Mesendoderm (in vitro differentiated cells): ENCODE measurements at regions not wholly inside any gene's neighbourhood (a gene's known extent, or its start where the extent isn't known, plus 50 kb on each side); places are given as distances from the start of the nearest gene placed in this dataset.

Experiments used
- DNase-seq: peaks from one replicate; pipeline ENCODE4 v3.0.0; 2013
- H2AK5ac ChIP-seq: 2 replicates; pipeline ENCODE4 v1.6.1; 2013; ENCODE audit warnings: low read length, inconsistent platforms
- H2BK120ac ChIP-seq: 2 replicates; pipeline ENCODE4 v1.6.1; 2013; ENCODE audit warnings: low read depth, mild to moderate bottlenecking, low read length, moderate library complexity, mixed read lengths
- H2BK15ac ChIP-seq: replicated peaks from 2 replicates; pipeline ENCODE4 v1.6.1; 2013; ENCODE audit warnings: low read depth, mild to moderate bottlenecking, moderate library complexity
- H2BK5ac ChIP-seq: 2 replicates; pipeline ENCODE4 v1.6.1; 2013; ENCODE audit warnings: low read length, inconsistent platforms
- H3K18ac ChIP-seq: 2 replicates; pipeline ENCODE4 v1.6.1; 2013; ENCODE audit warnings: mild to moderate bottlenecking, low read length, mixed read lengths
- H3K23ac ChIP-seq: one replicate; pipeline ENCODE4 v1.6.1; 2013; ENCODE audit warnings: low read length
- H3K27ac ChIP-seq: 2 replicates; pipeline ENCODE4 v1.5.1; 2013; ENCODE audit warnings: low read depth, mild to moderate bottlenecking, inconsistent platforms, low read length, moderate library complexity
- H3K27me3 ChIP-seq: 2 replicates; pipeline ENCODE4 v1.6.1; 2013; ENCODE audit warnings: low read length, control low read depth, mild to moderate bottlenecking, inconsistent platforms; ENCODE audit not compliant: insufficient read depth, poor library complexity
- H3K36me3 ChIP-seq: 2 replicates; pipeline ENCODE4 v1.6.1; 2013; ENCODE audit warnings: low read length, inconsistent platforms; ENCODE audit not compliant: control insufficient read depth, insufficient read depth
- H3K4ac ChIP-seq: one replicate; pipeline ENCODE4 v1.6.1; 2013; ENCODE audit warnings: low read depth, mild to moderate bottlenecking, low read length, moderate library complexity
- H3K4me1 ChIP-seq: 2 replicates; pipeline ENCODE4 v1.6.1; 2013; ENCODE audit warnings: low read depth, low read length, inconsistent platforms; ENCODE audit not compliant: control insufficient read depth
- H3K4me2 ChIP-seq: 2 replicates; pipeline ENCODE4 v1.6.1; 2013; ENCODE audit warnings: low read length
- H3K4me3 ChIP-seq: 2 replicates; pipeline ENCODE4 v1.5.1; 2013; ENCODE audit warnings: mild to moderate bottlenecking, low read length
- H3K56ac ChIP-seq: one replicate; pipeline ENCODE4 v1.6.1; 2013; ENCODE audit warnings: low read length
- H3K79me1 ChIP-seq: 2 replicates; pipeline ENCODE4 v1.6.1; 2013; ENCODE audit warnings: low read length, inconsistent platforms
- H3K79me2 ChIP-seq: 2 replicates; pipeline ENCODE4 v1.6.1; 2013; ENCODE audit warnings: mild to moderate bottlenecking, low read length; ENCODE audit not compliant: control insufficient read depth, insufficient read depth
- H3K9ac ChIP-seq: 2 replicates; pipeline ENCODE4 v1.6.1; 2013; ENCODE audit warnings: low read length, inconsistent platforms
- H4K5ac ChIP-seq: one replicate; pipeline ENCODE4 v1.6.1; 2013; ENCODE audit warnings: low read length
- H4K8ac ChIP-seq: one replicate; pipeline ENCODE4 v1.6.1; 2013; ENCODE audit warnings: low read depth, mild to moderate bottlenecking, control low read depth, low read length, moderate library complexity
- WGBS: extraction: QIAGEN DNeasy Blood & Tissue Kit; methylation state at CpG from one replicate; pipeline ENCODE4 v1.1.7; 2013; ENCODE audit warnings: low lambda C conversion rate, missing lambda C conversion rate; ENCODE audit not compliant: insufficient coverage; ENCODE audit errors: extremely low coverage; 5-methylcytosine and 5-hydroxymethylcytosine counted together

- no peak overlapping the region for H3K4ac ChIP-seq
- no peaks in the 10 kb centered on the region for H3K4me1 ChIP-seq
- H3K36me3 ChIP-seq, result no peaks in the 10 kb centered on the region
- H3K27me3 ChIP-seq, result no peaks in the 10 kb centered on the region
- H3K4me3 ChIP-seq, result no peak overlapping the region
- H3K79me2 ChIP-seq, result no peaks in the 10 kb centered on the region
- H4K5ac ChIP-seq, result no peak overlapping the region
- no peak overlapping the region for H3K4me2 ChIP-seq
- no peak overlapping the region for H2BK120ac ChIP-seq
- H2BK15ac ChIP-seq, result no peak overlapping the region
- no peak overlapping the region for H4K8ac ChIP-seq
- no peak overlapping the region for H3K9ac ChIP-seq
- no peak overlapping the region for H3K18ac ChIP-seq
- no peak overlapping the region for H2AK5ac ChIP-seq
- H3K79me1 ChIP-seq, result no peaks in the 10 kb centered on the region
- no peak overlapping the region for H3K23ac ChIP-seq
- DNase-seq, result no peak
- H3K56ac ChIP-seq, result no peak overlapping the region
- WGBS, result no CpG with 5 or more reads among the region's 6 CpGs
- no peak overlapping the region for H2BK5ac ChIP-seq
- H3K27ac ChIP-seq, result no peak overlapping the region
Observed at GRCh38 chr4:189409158-189409557, 531.5 kb upstream of the FRG1 start.

DNA sequence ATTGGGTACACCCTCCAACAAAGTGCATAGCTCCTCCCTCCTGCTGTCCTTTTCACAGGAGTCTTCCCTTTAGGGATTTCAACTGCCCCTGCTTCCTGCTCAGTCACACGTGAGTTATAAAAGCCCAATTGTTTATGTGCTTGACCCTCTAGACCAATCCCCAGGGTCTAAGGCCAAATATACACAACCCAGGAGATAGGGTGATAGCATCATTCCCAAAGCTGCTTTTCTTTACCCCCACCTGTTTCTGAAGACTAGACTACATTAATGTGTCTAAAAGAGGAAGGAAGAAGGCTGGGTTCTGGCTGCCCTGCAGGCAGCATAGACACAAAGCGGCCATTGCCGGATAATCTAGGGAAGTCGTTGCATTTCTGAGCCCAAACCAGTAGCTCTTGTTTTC is 526.7 kb upstream of the FRG1 start:
- Histone ChIP-seq H3K23ac (no peak overlapping the region), H3K4me1 (no peaks in the 10 kb centered on the region), H4K5ac (no peak overlapping the region), H3K56ac (no peak overlapping the region), H3K9ac (no peak overlapping the region), H2BK15ac (no peak overlapping the region), H2BK120ac (no peak overlapping the region), H3K4me2 (no peak overlapping the region), H3K79me1 (no peaks in the 10 kb centered on the region), H3K4me3 (no peak overlapping the region), H2AK5ac (no peak overlapping the region), H3K36me3 (no peaks in the 10 kb centered on the region), H4K8ac (no peak overlapping the region), H3K27me3 (no peaks in the 10 kb centered on the region), H3K4ac (no peak overlapping the region), H2BK5ac (no peak overlapping the region), H3K79me2 (no peaks in the 10 kb centered on the region), H3K27ac (no peak overlapping the region), H3K18ac (no peak overlapping the region)
- no peak for DNase-seq
- no CpG with 5 or more reads among the region's 4 CpGs for WGBS

- no peak for DNase-seq
- no peaks in the 10 kb centered on the region for H3K79me2 ChIP-seq
- H3K27me3 ChIP-seq, result no peaks in the 10 kb centered on the region
- H3K4ac ChIP-seq, result no peak overlapping the region
- no peak overlapping the region for H3K27ac ChIP-seq
- no peak overlapping the region for H4K8ac ChIP-seq
- no peak overlapping the region for H2BK5ac ChIP-seq
- H3K56ac ChIP-seq, result no peak overlapping the region
- H2BK120ac ChIP-seq, result no peak overlapping the region
- no peak overlapping the region for H3K23ac ChIP-seq
- no peaks in the 10 kb centered on the region for H3K4me1 ChIP-seq
- no peaks in the 10 kb centered on the region for H3K36me3 ChIP-seq
- H4K5ac ChIP-seq, result no peak overlapping the region
- no peaks in the 10 kb centered on the region for H3K79me1 ChIP-seq
- WGBS, result no CpG with 5 or more reads among the region's 10 CpGs
- no peak overlapping the region for H3K9ac ChIP-seq
- no peak overlapping the region for H2BK15ac ChIP-seq
- H3K4me3 ChIP-seq, result no peak overlapping the region
- no peak overlapping the region for H3K4me2 ChIP-seq
- no peak overlapping the region for H2AK5ac ChIP-seq
- H3K18ac ChIP-seq, result no peak overlapping the region
Observed at GRCh38 chr4:189420572-189420971, 520.1 kb upstream of the FRG1 start.

DNA sequence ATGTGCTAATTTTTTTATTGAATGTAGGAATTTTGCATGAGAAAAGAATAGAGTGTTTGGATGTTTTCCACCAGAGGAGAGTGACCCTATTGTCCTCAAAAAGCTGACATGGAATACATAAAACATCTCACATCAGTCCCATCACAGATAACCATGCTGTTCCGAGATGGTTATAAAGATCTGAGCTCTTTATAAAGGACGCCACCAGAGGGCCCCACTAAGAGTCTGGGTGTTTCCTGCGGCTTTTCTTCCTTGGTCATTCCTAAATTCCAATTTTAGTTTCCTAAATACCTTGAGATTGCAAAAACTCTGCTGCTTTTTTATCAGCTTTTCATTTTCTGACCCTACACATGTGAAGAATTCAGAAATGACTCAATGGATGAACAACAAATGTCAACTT is 504.5 kb upstream of the FRG1 start:
- Histone ChIP-seq H3K18ac (no peak overlapping the region), H4K8ac (no peak overlapping the region), H3K27ac (no peak overlapping the region), H3K4me2 (no peak overlapping the region), H3K4ac (no peak overlapping the region), H3K23ac (no peak overlapping the region), H3K56ac (no peak overlapping the region), H2AK5ac (no peak overlapping the region), H2BK5ac (no peak overlapping the region), H3K27me3 (no peaks in the 10 kb centered on the region), H4K5ac (no peak overlapping the region), H3K4me1 (no peaks in the 10 kb centered on the region), H3K36me3 (no peaks in the 10 kb centered on the region), H2BK15ac (no peak overlapping the region), H3K79me1 (no peaks in the 10 kb centered on the region), H2BK120ac (no peak overlapping the region), H3K4me3 (no peak overlapping the region), H3K9ac (no peak overlapping the region), H3K79me2 (no peaks in the 10 kb centered on the region)
- WGBS, result no CpG with 5 or more reads among the region's 3 CpGs
- peak; percentile 41 for DNase-seq

DNA sequence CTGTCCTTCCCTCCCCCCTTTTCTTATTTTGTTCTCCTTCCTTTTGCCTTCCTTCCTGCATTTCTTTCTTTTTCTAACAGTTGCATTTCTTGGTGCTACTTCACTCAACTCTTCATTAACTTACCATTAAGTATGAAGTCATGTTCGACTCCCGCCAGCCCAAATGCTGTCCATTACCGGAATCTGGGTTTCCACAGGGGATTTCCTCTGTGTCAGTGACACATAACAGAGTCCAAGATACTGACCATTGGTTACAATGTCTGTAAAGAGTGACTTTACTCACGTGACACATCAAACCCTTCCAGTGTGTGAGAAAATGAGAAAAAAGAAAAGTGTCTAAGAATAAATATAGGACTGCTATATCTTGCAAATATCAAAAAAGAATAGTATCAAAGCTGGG is 500.0 kb upstream of the FRG1 start:
- Histone ChIP-seq H3K79me2 (no peaks in the 10 kb centered on the region), H3K79me1 (no peaks in the 10 kb centered on the region), H3K9ac (no peak overlapping the region), H3K4me1 (no peaks in the 10 kb centered on the region), H3K23ac (no peak overlapping the region), H4K5ac (no peak overlapping the region), H3K27me3 (no peaks in the 10 kb centered on the region), H3K27ac (no peak overlapping the region), H3K4me2 (no peak overlapping the region), H2BK5ac (no peak overlapping the region), H2BK15ac (no peak overlapping the region), H3K36me3 (no peaks in the 10 kb centered on the region), H3K18ac (no peak overlapping the region), H2AK5ac (no peak overlapping the region), H4K8ac (no peak overlapping the region), H3K4me3 (no peak overlapping the region), H3K4ac (no peak overlapping the region), H2BK120ac (no peak overlapping the region), H3K56ac (no peak overlapping the region)
- no CpG with 5 or more reads among the region's 4 CpGs for WGBS
- DNase-seq, result no peak

GRCh38 chr4:189443341-189443740 is 497.3 kb upstream of the FRG1 start:
- Histone ChIP-seq H3K36me3 (no peaks in the 10 kb centered on the region), H3K4me3 (no peak overlapping the region), H2BK120ac (no peak overlapping the region), H3K9ac (no peak overlapping the region), H3K27ac (no peak overlapping the region), H2AK5ac (no peak overlapping the region), H2BK15ac (no peak overlapping the region), H3K56ac (no peak overlapping the region), H4K5ac (no peak overlapping the region), H3K4me2 (no peak overlapping the region), H3K4me1 (no peaks in the 10 kb centered on the region), H3K79me1 (no peaks in the 10 kb centered on the region), H3K18ac (no peak overlapping the region), H4K8ac (no peak overlapping the region), H2BK5ac (no peak overlapping the region), H3K79me2 (no peaks in the 10 kb centered on the region), H3K4ac (no peak overlapping the region), H3K27me3 (no peaks in the 10 kb centered on the region), H3K23ac (no peak overlapping the region)
- WGBS, result no CpG with 5 or more reads among the region's 6 CpGs
- no peak for DNase-seq
